ENCODE measurements at regions not wholly inside any gene's neighbourhood (a gene's known extent, or its start where the extent isn't known, plus 50 kb on each side); places are given as distances from the start of the nearest gene placed in this dataset.

DNA sequence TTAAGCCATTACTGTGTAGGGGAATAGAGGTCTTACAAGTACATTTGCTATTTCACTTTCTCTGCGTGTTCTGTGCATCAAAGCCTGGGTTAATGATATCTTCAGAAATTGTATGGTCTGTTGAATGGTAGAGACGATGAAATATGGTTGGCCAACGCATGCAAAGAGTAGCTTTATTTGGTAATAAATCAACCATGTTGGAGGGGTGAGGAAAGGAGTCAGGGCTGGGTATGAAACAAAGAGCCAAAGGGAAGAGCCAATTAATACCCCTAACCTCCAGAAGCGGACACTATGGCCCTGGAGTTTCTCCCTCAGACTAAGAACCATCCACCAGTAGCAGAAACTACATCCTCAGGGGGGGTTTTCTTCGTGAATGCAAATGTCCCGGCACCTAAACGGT is 1974.0 kb upstream of the WWC1 start:
- no peak for DNase-seq

DNA sequence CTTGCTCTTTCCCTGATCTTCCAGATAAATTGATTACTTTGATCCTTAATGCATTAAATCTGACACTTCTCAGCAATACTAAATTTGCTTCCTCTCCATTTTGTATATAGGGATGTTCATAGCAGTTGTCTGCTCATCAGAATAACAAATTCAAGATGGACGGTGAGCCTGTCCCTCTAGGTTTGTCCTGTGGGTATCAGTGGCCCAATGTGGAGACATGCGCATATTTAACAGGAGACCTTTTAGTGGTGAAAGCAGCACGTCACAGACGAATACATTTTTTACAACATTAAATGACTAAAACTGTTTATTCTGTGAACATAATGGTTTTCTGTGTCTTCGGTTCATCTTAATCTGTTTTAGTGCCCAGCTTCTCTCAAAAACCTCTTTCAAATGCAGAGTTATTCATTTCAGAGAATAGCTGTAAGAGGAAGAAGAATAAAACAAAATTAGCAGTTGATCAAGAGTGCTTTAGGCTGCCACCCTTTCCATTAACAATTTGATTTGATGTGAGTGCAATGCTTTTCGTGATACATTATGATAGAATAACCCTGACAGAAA is 1970.4 kb upstream of the WWC1 start:
- no peak for DNase-seq

- no peak for DNase-seq
These were observed 1967.1 kb upstream of the WWC1 start for GRCh38 chr5:166324372-166324771.

GRCh38 chr5:166329149-166329800 is 1962.2 kb upstream of the WWC1 start:
- DNase-seq, result no peak

GRCh38 chr5:166330036-166330435 is 1961.4 kb upstream of the WWC1 start:
- no peak for DNase-seq

- DNase-seq, result no peak
These were observed 1959.9 kb upstream of the WWC1 start for GRCh38 chr5:166331521-166331920.

GRCh38 chr5:166338801-166339200 is 1952.6 kb upstream of the WWC1 start:
- no peak for DNase-seq

- no peak for DNase-seq
These were observed 1951.4 kb upstream of the WWC1 start for GRCh38 chr5:166340039-166340438.

DNA sequence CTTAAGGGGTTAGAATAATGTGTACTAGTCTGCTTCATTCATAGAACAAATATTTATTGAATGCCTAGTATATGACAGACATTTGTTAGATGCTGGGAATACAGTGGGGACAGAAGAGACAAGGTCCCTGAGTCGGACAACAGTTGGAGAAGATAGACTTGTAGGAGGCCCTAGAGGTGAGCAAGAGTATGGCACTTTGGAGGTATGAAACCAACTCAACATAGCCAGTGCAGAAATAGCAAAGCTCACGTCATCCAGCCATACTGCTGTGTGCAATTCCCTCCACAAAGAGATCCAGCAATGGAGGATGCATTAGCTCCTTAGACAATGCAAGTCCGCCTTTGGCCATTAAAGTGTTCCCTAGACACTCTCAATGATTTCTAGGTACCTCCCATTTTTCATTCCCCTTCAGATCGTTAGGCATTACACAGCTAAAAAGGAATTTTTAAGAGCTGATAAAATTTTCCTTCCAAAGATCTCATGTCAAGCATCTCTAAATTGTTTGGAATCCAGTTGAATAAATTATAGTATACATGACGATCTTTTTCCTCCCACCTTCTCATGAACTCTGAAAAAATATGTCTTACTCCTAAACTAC is 1949.6 kb upstream of the WWC1 start:
- DNase-seq, result no peak

- DNase-seq, result no peak
These were observed 1949.0 kb upstream of the WWC1 start for GRCh38 chr5:166342402-166342801.

DNA sequence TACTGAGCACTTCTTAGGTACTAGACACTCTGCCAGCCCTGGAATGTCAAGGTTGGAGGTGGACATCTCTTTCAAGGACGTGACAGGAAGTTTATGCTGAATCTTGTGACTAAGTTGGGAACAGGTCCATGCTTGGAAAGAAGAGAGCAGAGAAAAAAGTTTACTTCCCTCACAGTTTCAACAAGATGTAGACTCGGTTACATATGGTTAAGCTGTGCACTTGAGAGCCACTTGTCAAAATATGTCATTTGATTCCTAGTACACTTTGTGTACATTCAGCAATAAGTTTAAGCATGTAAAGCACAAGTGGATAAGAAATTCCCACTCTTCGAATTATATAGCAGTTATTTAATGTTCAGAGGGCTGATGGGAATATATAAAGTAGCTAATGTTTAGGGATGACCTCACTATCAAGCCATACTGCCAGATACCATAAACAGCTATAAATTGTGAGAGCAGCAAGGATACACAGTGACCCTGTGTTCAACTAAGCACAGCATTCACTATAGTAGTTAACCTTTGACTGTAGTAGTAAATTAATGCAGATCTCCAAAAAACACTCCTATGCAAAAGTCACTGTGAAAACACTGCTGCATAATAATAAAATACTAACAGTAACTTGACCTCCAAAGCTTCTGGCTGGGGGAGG is 1944.6 kb upstream of the WWC1 start:
- no peak for DNase-seq

DNA sequence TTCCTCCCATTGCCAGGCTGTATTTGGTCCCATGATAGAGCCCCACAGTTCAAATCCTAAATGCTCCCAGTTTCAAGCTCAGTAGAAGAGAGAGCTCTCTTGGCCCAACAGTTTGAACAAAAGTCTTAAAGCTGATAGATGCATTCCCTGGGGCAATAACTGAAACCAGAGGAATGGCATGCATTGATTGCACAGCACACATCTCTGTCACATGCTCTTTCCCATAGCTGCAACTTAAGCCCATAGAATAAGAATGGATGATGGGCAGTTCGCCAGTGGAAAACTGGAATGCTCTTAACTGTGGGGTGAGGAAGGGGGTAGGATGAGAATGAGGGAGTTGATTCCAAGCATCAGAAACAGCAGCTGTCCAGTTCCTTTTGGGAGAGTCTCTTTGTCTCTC is 1942.4 kb upstream of the WWC1 start:
- DNase-seq, result no peak

GRCh38 chr5:166353580-166353979 is 1937.9 kb upstream of the WWC1 start:
- no peak for DNase-seq

DNA sequence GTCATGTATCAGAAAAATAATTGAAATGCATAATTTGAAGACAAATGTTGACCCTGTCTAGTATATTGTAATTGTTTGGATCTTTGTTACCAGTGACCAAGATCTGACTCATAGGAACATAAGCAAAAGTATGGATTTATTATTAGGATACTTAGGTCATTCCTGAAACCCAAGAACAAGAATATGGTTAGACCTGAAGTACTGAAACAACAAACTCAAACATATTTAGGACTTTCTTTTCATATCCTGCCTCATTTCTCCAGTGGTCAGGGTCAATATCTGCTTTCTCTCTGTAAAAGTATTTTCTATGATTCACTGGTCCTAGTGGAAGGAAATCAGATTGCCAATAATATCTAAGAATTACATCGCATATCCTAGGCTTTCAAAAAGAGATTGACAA is 1937.1 kb upstream of the WWC1 start:
- DNase-seq, result no peak

GRCh38 chr5:166356096-166356495 is 1935.3 kb upstream of the WWC1 start:
- no peak for DNase-seq

- DNase-seq, result no peak
These were observed 1933.2 kb upstream of the WWC1 start for GRCh38 chr5:166358127-166358830.

GRCh38 chr5:166363087-166363760 is 1928.2 kb upstream of the WWC1 start:
- no peak for DNase-seq

GRCh38 chr5:166365164-166365563 is 1926.3 kb upstream of the WWC1 start:
- no peak for DNase-seq

DNA sequence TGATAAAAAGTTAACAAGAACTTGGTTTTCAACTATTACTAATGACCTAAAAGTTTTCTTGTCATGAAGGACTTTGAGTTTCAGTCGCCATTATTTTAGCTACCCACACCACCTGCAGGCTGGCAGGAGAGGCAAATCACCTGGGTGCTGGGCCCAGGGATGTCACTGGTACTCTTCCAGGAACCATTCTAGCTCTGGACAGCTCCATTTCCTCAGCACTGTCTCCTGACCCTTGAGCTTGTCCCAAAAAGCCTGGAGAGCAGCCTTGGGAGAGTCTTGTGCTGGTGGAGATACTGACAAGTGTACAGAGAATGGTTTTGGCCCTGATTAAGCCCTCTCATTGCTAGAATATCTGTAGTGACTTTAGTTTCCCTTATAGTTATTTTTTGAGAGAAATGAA is 1924.1 kb upstream of the WWC1 start:
- no peak for DNase-seq

GRCh38 chr5:166369346-166369745 is 1922.1 kb upstream of the WWC1 start:
- DNase-seq, result no peak

GRCh38 chr5:166369807-166370206 is 1921.6 kb upstream of the WWC1 start:
- DNase-seq, result no peak

GRCh38 chr5:166370928-166371690 is 1920.3 kb upstream of the WWC1 start:
- no peak for DNase-seq

Data from activated CD4-positive, alpha-beta T cell treated with anti-CD3 and anti-CD28 coated beads for 48 hours (primary cell).